ENCODE measurements at regions not wholly inside any gene's neighbourhood (a gene's known extent, or its start where the extent isn't known, plus 50 kb on each side); places are given as distances from the start of the nearest gene placed in this dataset.

GRCh38 chr7:142615508-142615907 lies 133.8 kb upstream of the PRSS1 start:
- no peaks in the 10 kb centered on the region for H3K36me3 ChIP-seq
- no peak for TF ChIP-seq CTCF (IDR thresholded peaks at IDR 0.05)
- no peaks in the 10 kb centered on the region for H3K27me3 ChIP-seq
- H3K9me3 ChIP-seq, result no peaks in the 10 kb centered on the region
- H3K27ac ChIP-seq, result no peak overlapping the region
- DNase-seq (ENCODE audit: low spot score), result no peak
- no peaks in the 10 kb centered on the region for H3K4me1 ChIP-seq
- H3K4me3 ChIP-seq, result no peak overlapping the region

- Histone ChIP-seq H3K27me3 (no peaks in the 10 kb centered on the region), H3K9me3 (no peaks in the 10 kb centered on the region), H3K4me1 (no peaks in the 10 kb centered on the region), H3K4me3 (no peak overlapping the region), H3K27ac (no peak overlapping the region), H3K36me3 (no peaks in the 10 kb centered on the region)
- TF ChIP-seq CTCF (IDR thresholded peaks at IDR 0.05), result no peak
- DNase-seq (ENCODE audit: low spot score), result no peak
Measured at GRCh38 chr7:142614116-142614515, 135.2 kb upstream of the PRSS1 start.

GRCh38 chr7:142612237-142612881 lies 136.9 kb upstream of the PRSS1 start:
- H3K27ac ChIP-seq, result no peak overlapping the region
- H3K27me3 ChIP-seq, result no peaks in the 10 kb centered on the region
- H3K4me3 ChIP-seq, result no peak overlapping the region
- no peaks in the 10 kb centered on the region for H3K9me3 ChIP-seq
- H3K4me1 ChIP-seq, result no peaks in the 10 kb centered on the region
- no peak for DNase-seq (ENCODE audit: low spot score)
- TF ChIP-seq CTCF (IDR thresholded peaks at IDR 0.05), result no peak
- no peaks in the 10 kb centered on the region for H3K36me3 ChIP-seq

GRCh38 chr7:142611566-142612236 lies 137.6 kb upstream of the PRSS1 start:
- H3K36me3 ChIP-seq, result no peaks in the 10 kb centered on the region
- H3K27me3 ChIP-seq, result no peaks in the 10 kb centered on the region
- no peak overlapping the region for H3K4me3 ChIP-seq
- no peaks in the 10 kb centered on the region for H3K9me3 ChIP-seq
- no peak for TF ChIP-seq CTCF (IDR thresholded peaks at IDR 0.05)
- DNase-seq (ENCODE audit: low spot score), result no peak
- H3K27ac ChIP-seq, result no peak overlapping the region
- H3K4me1 ChIP-seq, result no peaks in the 10 kb centered on the region

- no peak for TF ChIP-seq CTCF (IDR thresholded peaks at IDR 0.05)
- H3K4me1 ChIP-seq, result no peaks in the 10 kb centered on the region
- H3K9me3 ChIP-seq, result no peaks in the 10 kb centered on the region
- no peak for DNase-seq (ENCODE audit: low spot score)
- H3K4me3 ChIP-seq, result no peak overlapping the region
- H3K27me3 ChIP-seq, result no peaks in the 10 kb centered on the region
- H3K27ac ChIP-seq, result no peak overlapping the region
- H3K36me3 ChIP-seq, result no peaks in the 10 kb centered on the region
Measured at GRCh38 chr7:142608630-142609428, 140.4 kb upstream of the PRSS1 start.

Measured in right atrium auricular region (tissue), 2 donors.